RCC 7860 (cell line): ENCODE measurements at regions not wholly inside any gene's neighbourhood (a gene's known extent, or its start where the extent isn't known, plus 50 kb on each side); places are given as distances from the start of the nearest gene placed in this dataset.

Source experiments
- DNase-seq: peaks from one replicate; pipeline ENCODE4 v3.0.0-alpha.2; 2015; ENCODE audit warnings: low spot score
- FAIRE-seq: peaks from 2 replicates; lab custom pipeline; 2012; peaks lifted over from hg19 to GRCh38; lab: Jason Lieb, UNC

DNA sequence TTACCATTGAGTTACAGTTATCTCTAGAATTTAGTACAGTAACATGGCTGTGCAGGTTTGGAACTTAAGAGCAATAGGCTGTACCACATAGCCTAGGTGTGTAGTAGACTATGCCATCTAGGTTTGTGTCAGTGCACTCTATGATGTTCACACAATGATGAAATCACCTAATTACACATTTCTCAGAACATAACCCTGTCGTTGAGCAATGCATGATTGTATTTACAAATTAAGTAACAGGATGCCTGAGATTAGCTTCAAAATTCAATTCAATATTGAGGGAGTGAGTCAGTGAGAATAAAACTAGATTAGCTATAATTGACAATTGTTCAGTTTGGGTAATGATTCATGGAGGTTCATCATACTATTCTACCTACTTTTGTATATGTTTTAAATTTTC lies 633.8 kb downstream of the IGSF11 start:
- DNase-seq = no peak
- no peak for FAIRE-seq

GRCh38 chr3:118401887-118402286 lies 632.8 kb downstream of the IGSF11 start:
- FAIRE-seq = no peak

DNA sequence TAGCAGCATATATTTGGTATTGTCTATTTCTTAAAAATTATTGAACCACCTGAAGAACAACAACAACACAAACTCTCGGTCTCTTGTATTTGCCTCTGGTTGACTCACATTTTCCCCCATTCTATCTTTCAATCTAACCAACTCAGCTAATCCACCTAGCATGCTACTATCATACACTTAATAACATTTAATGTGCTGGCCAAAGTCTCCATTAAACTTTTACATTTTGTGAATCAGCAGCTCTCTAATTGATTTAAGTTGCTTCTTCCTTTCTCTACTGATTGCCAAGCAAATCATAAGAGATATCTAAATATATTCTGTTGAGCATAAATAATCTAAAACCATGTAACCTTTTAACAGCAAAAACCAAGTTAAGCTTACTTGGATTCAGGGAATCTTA lies 631.7 kb downstream of the IGSF11 start:
- no peak for DNase-seq
- FAIRE-seq = no peak

More at GRCh38 chr3:118401887-118402286, 632.8 kb downstream of the IGSF11 start:
- no peak for DNase-seq

DNA sequence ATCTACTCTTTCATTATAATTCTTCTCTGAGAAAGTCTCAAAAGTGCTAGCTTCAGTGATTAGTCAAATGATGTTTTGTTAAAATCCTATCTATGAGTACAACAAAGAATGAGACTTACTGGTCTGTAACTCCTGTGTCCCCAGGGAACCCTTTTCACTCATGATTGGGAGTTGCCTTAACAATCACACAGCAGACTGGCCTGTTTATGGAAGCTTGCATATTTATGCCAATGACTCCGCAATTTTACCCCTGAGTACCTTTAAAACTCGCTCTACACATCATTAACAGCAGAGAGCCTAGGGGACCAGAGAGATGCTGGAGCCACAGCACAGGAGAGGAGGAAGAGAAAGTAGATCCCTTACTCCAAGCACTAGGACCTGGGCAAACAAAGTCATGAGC lies 628.1 kb downstream of the IGSF11 start:
- FAIRE-seq = no peak
- DNase-seq = no peak

DNA sequence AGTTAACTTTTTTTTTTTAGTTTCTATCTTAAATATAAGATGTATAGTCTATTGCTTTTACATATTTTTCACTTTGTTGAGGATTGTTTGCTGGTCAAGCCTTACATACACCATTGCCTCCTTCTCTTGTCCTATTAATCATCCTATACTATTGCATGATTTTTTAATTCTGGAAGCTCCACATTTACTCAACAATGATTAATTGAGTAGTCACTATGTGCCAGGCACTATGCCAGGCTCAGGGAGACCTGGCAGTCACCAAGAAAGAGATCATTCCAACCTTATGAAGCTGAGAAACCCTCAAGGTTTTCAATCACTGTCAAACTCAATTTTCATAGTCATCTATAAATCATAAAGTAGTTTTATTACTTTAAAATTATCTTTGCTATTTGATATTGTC lies 626.2 kb downstream of the IGSF11 start:
- FAIRE-seq (no peak), DNase-seq (no peak)

DNA sequence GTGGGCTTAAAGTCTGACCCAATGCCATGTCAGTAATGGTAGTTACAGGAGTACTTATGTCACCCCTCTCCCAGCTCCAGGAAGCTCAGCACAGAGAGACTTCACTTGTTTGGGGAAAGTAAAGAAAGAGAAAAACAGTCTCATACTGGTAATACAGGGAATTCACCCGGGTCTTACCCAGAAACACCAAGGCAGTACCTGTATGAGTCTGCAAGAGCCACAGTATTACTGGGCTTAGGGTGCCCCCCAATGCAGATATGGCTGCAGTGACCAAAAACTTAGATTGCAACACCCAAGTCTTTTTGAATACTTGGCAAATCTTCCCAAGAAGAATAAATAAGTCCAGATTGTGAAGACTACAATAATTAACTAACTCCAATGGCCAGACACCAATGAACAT lies 622.1 kb downstream of the IGSF11 start:
- FAIRE-seq = no peak
- no peak for DNase-seq

- no peak for DNase-seq
- FAIRE-seq = no peak
These were observed 609.3 kb downstream of the IGSF11 start for GRCh38 chr3:118425272-118425837.

GRCh38 chr3:118433825-118434224 lies 600.8 kb downstream of the IGSF11 start:
- no peak for FAIRE-seq
- DNase-seq = no peak

GRCh38 chr3:118435851-118436350 lies 598.7 kb downstream of the IGSF11 start:
- DNase-seq = no peak
- no peak for FAIRE-seq

- FAIRE-seq = no peak
These were observed 597.9 kb downstream of the IGSF11 start for GRCh38 chr3:118436697-118437262.

GRCh38 chr3:118445036-118445435 lies 589.6 kb downstream of the IGSF11 start:
- no peak for FAIRE-seq
- no peak for DNase-seq

More at GRCh38 chr3:118436697-118437262, 597.9 kb downstream of the IGSF11 start:
- DNase-seq = no peak

DNA sequence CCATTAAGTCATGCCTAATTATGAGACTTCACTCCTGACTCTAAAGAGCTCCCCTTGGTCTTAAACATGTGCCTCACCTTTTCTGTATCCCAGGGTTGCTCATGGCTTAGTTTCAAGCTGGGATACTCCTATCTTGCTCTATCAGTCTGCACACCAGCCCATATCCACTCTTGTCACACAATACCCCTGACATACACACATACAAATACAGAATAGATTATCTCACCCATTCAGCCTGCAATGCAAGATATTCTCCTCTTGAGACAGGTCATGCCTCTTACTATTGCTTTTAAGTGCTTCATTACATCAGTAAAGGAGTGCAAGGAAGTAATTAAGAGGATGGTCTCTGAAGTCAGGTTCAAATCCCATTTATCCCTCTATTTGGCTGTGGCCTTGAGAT lies 587.3 kb downstream of the IGSF11 start:
- DNase-seq = no peak
- FAIRE-seq = no peak

GRCh38 chr3:118466795-118467330 lies 567.8 kb downstream of the IGSF11 start:
- no peak for FAIRE-seq

GRCh38 chr3:118468801-118469200 lies 565.8 kb downstream of the IGSF11 start:
- no peak for FAIRE-seq
- no peak for DNase-seq

More at GRCh38 chr3:118466795-118467330, 567.8 kb downstream of the IGSF11 start:
- DNase-seq = no peak

DNA sequence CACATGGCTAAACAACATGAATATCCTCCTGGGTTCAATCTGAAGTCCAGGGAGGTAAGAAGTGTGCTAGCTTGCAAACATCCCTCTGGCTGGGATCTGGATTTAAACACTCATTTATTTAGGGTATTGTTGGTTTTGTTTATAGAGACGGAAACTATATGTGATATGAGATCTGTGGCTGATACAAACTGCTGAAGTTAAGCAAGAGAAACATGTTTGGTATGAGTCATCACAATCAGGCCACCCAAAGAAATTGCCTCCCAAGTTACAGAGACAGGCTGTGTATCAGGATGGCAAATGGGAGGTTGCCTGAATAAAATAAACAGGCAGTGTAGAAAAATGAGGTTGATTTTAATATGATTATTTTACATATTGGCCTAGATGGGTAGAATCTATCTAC lies 562.1 kb downstream of the IGSF11 start:
- no peak for FAIRE-seq
- no peak for DNase-seq

DNA sequence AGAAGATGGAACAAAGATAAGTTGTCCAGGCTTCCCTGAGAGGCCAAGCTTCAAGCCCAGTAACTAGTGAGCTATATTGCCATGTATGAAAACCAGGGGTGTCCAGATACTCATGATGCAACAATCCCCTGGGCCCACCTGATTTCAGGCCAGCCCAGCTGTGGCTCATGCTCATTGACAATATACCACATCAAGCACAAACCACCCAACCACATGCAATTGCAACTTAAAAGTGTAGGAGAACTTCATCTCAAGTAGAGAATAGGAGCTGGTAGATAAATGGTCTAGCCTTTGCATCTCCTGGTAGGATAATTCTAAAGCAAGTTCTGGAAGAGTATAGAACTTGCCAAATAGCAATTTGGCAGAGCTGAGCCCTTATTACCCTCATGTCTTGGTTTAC lies 561.3 kb downstream of the IGSF11 start:
- DNase-seq = no peak
- no peak for FAIRE-seq

DNA sequence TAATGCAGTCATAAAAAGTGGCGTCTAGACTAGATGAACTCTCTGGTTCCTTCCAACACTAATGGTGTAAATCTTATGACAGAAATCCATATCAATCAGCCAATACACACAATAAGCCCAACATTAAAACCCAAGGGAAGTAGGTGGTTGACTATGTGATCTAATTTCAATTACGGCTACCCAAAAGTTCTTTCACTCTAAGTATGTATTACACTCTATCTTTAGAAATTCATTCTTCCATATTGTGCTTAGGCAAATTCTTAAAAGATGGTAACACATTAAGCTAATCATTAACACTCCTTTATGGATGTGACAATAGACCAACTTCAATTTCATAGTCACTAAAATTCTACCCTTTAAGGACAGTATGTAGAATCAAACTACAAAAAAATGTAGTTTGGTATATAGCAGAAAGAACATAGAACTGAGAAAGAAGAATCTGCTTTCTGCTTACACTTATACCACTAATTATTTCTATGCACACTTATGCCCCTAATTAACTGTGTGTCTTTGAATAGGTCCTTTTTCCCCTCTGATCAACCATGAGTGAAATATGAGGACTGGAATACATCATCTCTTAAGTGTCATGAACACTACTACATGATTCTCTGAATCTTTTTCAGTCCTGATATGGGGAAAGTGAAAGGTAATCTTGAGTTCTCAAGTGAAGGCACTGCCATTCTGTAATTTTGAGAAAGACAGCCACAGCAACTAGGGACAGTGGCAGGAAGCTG lies 557.6 kb downstream of the IGSF11 start:
- FAIRE-seq (no peak), DNase-seq (no peak)

DNA sequence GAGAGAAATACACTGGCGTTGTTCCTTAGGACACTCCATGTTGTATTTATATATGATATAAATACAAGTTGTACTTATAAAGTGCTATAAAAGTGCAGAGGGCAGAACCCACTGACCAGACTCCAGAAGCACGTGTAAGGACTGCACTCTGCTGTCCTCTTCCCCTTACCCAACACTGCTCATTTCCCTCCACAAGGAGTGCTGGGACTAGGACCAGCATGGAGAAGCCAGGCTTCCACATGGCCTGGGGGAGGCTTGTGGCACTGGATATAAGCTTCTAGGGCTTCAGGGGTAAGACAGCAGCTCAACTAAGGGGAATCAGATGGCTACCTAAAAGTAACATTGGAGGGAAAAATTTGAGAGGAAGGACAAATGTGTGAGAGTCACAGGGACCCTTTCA lies 556.9 kb downstream of the IGSF11 start:
- no peak for DNase-seq
- no peak for FAIRE-seq

GRCh38 chr3:118478706-118479276 lies 555.9 kb downstream of the IGSF11 start:
- FAIRE-seq = no peak
- no peak for DNase-seq

GRCh38 chr3:118479376-118479775 lies 555.3 kb downstream of the IGSF11 start:
- no peak for FAIRE-seq
- no peak for DNase-seq

GRCh38 chr3:118480101-118480860 lies 554.4 kb downstream of the IGSF11 start:
- DNase-seq (no peak), FAIRE-seq (no peak)
